ENCODE measurements at regions not wholly inside any gene's neighbourhood (a gene's known extent, or its start where the extent isn't known, plus 50 kb on each side); places are given as distances from the start of the nearest gene placed in this dataset.

GRCh38 chr5:21154526-21154925 is 1166.5 kb upstream of the CDH18 start:
- Mint-ChIP-seq H3K4me1 (no peaks in the 10 kb centered on the region), H3K27me3 (no peaks in the 10 kb centered on the region), H3K36me3 (no peaks in the 10 kb centered on the region), H3K27ac (no peak overlapping the region), H3K4me3 (no peak overlapping the region), H3K9me3 (peaks cover 0 to 5% (median 3%) of the 10 kb centered on the region in 7 donors)
- DNase-seq (no peak), ATAC-seq (ENCODE audit: low read depth in 2 of 2) (no peak)

GRCh38 chr5:21152611-21153010 is 1164.6 kb upstream of the CDH18 start:
- H3K4me3 Mint-ChIP-seq: no peak overlapping the region
- no peaks in the 10 kb centered on the region for H3K27me3 Mint-ChIP-seq
- DNase-seq (no peak), ATAC-seq (ENCODE audit: low read depth in 2 of 2) (no peak)
- H3K27ac Mint-ChIP-seq: no peak overlapping the region
- H3K9me3 Mint-ChIP-seq: peaks cover 0 to 7% (median 1%) of the 10 kb centered on the region in 7 donors
- no peaks in the 10 kb centered on the region for H3K36me3 Mint-ChIP-seq
- no peaks in the 10 kb centered on the region for H3K4me1 Mint-ChIP-seq

GRCh38 chr5:21145376-21145775 is 1157.4 kb upstream of the CDH18 start:
- no peaks in the 10 kb centered on the region for H3K27me3 Mint-ChIP-seq
- H3K4me3 Mint-ChIP-seq: no peak overlapping the region
- DNase-seq (no peak), ATAC-seq (ENCODE audit: low read depth in 2 of 2) (no peak)
- H3K36me3 Mint-ChIP-seq: no peaks in the 10 kb centered on the region
- no peaks in the 10 kb centered on the region for H3K4me1 Mint-ChIP-seq
- H3K9me3 Mint-ChIP-seq: peaks cover 0 to 6% (median 4%) of the 10 kb centered on the region in 7 donors
- H3K27ac Mint-ChIP-seq: no peak overlapping the region

- DNase-seq (no peak), ATAC-seq (ENCODE audit: low read depth in 2 of 2) (no peak)
- Mint-ChIP-seq H3K27me3 (no peaks in the 10 kb centered on the region), H3K36me3 (no peaks in the 10 kb centered on the region), H3K27ac (peak overlapping the region in 2 of 6 donors; percentile 9 to 36), H3K4me3 (no peak overlapping the region), H3K9me3 (peaks cover 0 to 6% (median 3%) of the 10 kb centered on the region in 7 donors), H3K4me1 (no peaks in the 10 kb centered on the region)
Measured at GRCh38 chr5:21143686-21144085, 1155.7 kb upstream of the CDH18 start.

GRCh38 chr5:21142791-21143190 is 1154.8 kb upstream of the CDH18 start:
- H3K4me3 Mint-ChIP-seq: no peak overlapping the region
- ATAC-seq (ENCODE audit: low read depth in 2 of 2) (no peak), DNase-seq (no peak)
- H3K9me3 Mint-ChIP-seq: peaks cover 0 to 6% (median 1%) of the 10 kb centered on the region in 7 donors
- no peak overlapping the region for H3K27ac Mint-ChIP-seq
- no peaks in the 10 kb centered on the region for H3K4me1 Mint-ChIP-seq
- no peaks in the 10 kb centered on the region for H3K36me3 Mint-ChIP-seq
- H3K27me3 Mint-ChIP-seq: no peaks in the 10 kb centered on the region

- ATAC-seq (ENCODE audit: low read depth in 2 of 2) (no peak), DNase-seq (no peak)
- Mint-ChIP-seq H3K36me3 (no peaks in the 10 kb centered on the region), H3K27me3 (no peaks in the 10 kb centered on the region), H3K4me3 (no peak overlapping the region), H3K4me1 (no peaks in the 10 kb centered on the region), H3K9me3 (peaks cover 0 to 6% (median 1%) of the 10 kb centered on the region in 7 donors), H3K27ac (no peak overlapping the region)
Measured at GRCh38 chr5:21140987-21141386, 1153.0 kb upstream of the CDH18 start.

- H3K4me3 Mint-ChIP-seq: no peak overlapping the region
- peaks cover 0 to 9% (median 0%) of the 10 kb centered on the region in 3 donors for H3K4me1 Mint-ChIP-seq
- no peaks in the 10 kb centered on the region for H3K27me3 Mint-ChIP-seq
- DNase-seq: no peak
- H3K27ac Mint-ChIP-seq: no peak overlapping the region
- peaks cover 0 to 5% (median 0%) of the 10 kb centered on the region in 7 donors for H3K9me3 Mint-ChIP-seq
- peaks cover 0 to 5% of the 10 kb centered on the region in 2 donors for H3K36me3 Mint-ChIP-seq
- ATAC-seq (ENCODE audit: low read depth in 2 of 2): no peak
Measured at GRCh38 chr5:21126236-21126635, 1138.2 kb upstream of the CDH18 start.

GRCh38 chr5:21125238-21125983 is 1137.4 kb upstream of the CDH18 start:
- no peak overlapping the region for H3K27ac Mint-ChIP-seq

GRCh38 chr5:21121213-21121612 is 1133.2 kb upstream of the CDH18 start:
- DNase-seq (no peak), ATAC-seq (ENCODE audit: low read depth in 2 of 2) (no peak)
- H3K9me3 Mint-ChIP-seq: peaks cover 0 to 11% (median 6%) of the 10 kb centered on the region in 7 donors
- no peaks in the 10 kb centered on the region for H3K27me3 Mint-ChIP-seq
- no peak overlapping the region for H3K4me3 Mint-ChIP-seq
- peaks cover 0 to 20% (median 0%) of the 10 kb centered on the region in 3 donors for H3K4me1 Mint-ChIP-seq
- H3K36me3 Mint-ChIP-seq: peaks cover 0 to 5% of the 10 kb centered on the region in 2 donors
- H3K27ac Mint-ChIP-seq: no peak overlapping the region

More at GRCh38 chr5:21125238-21125983, 1137.4 kb upstream of the CDH18 start:
- Mint-ChIP-seq H3K4me1 (peaks cover 0 to 11% (median 0%) of the 10 kb centered on the region in 3 donors), H3K4me3 (no peak overlapping the region), H3K27me3 (no peaks in the 10 kb centered on the region), H3K9me3 (peaks cover 0 to 5% (median 0%) of the 10 kb centered on the region in 7 donors), H3K36me3 (peaks cover 0 to 5% of the 10 kb centered on the region in 2 donors)
- ATAC-seq (ENCODE audit: low read depth in 2 of 2) (no peak), DNase-seq (no peak)

- no peaks in the 10 kb centered on the region for H3K36me3 Mint-ChIP-seq
- peaks cover 0 to 6% (median 0%) of the 10 kb centered on the region in 7 donors for H3K9me3 Mint-ChIP-seq
- H3K27me3 Mint-ChIP-seq: no peaks in the 10 kb centered on the region
- no peak for DNase-seq
- H3K27ac Mint-ChIP-seq: no peak overlapping the region
- H3K4me1 Mint-ChIP-seq: no peaks in the 10 kb centered on the region
- H3K4me3 Mint-ChIP-seq: no peak overlapping the region
- ATAC-seq (ENCODE audit: low read depth in 2 of 2): no peak
Measured at GRCh38 chr5:21097661-21098060, 1109.7 kb upstream of the CDH18 start.

GRCh38 chr5:21094619-21095018 is 1106.6 kb upstream of the CDH18 start:
- peaks cover 0 to 5% (median 0%) of the 10 kb centered on the region in 7 donors for H3K9me3 Mint-ChIP-seq
- no peaks in the 10 kb centered on the region for H3K4me1 Mint-ChIP-seq
- no peaks in the 10 kb centered on the region for H3K36me3 Mint-ChIP-seq
- no peak overlapping the region for H3K4me3 Mint-ChIP-seq
- ATAC-seq (ENCODE audit: low read depth in 2 of 2) (no peak), DNase-seq (no peak)
- H3K27me3 Mint-ChIP-seq: no peaks in the 10 kb centered on the region
- H3K27ac Mint-ChIP-seq: no peak overlapping the region

GRCh38 chr5:21087766-21088165 is 1099.8 kb upstream of the CDH18 start:
- DNase-seq: no peak
- Mint-ChIP-seq H3K36me3 (no peaks in the 10 kb centered on the region), H3K27me3 (no peaks in the 10 kb centered on the region), H3K4me1 (no peaks in the 10 kb centered on the region), H3K9me3 (peaks cover 0 to 15% (median 10%) of the 10 kb centered on the region in 7 donors), H3K27ac (no peak overlapping the region), H3K4me3 (no peak overlapping the region)
- no peak for ATAC-seq (ENCODE audit: low read depth in 2 of 2)

- no peak for ATAC-seq (ENCODE audit: low read depth in 2 of 2)
- peaks cover 0 to 16% (median 10%) of the 10 kb centered on the region in 7 donors for H3K9me3 Mint-ChIP-seq
- DNase-seq: no peak
- no peaks in the 10 kb centered on the region for H3K4me1 Mint-ChIP-seq
- no peaks in the 10 kb centered on the region for H3K27me3 Mint-ChIP-seq
- H3K4me3 Mint-ChIP-seq: no peak overlapping the region
- H3K27ac Mint-ChIP-seq: no peak overlapping the region
- H3K36me3 Mint-ChIP-seq: no peaks in the 10 kb centered on the region
Measured at GRCh38 chr5:21085791-21086190, 1097.8 kb upstream of the CDH18 start.

- Mint-ChIP-seq H3K4me3 (no peak overlapping the region), H3K9me3 (peaks cover 0 to 3% (median 0%) of the 10 kb centered on the region in 7 donors), H3K36me3 (no peaks in the 10 kb centered on the region), H3K4me1 (peaks cover 0 to 13% (median 0%) of the 10 kb centered on the region in 3 donors), H3K27me3 (no peaks in the 10 kb centered on the region), H3K27ac (no peak overlapping the region)
- no peak for DNase-seq
- ATAC-seq (ENCODE audit: low read depth in 2 of 2): no peak
Measured at GRCh38 chr5:21071986-21072385, 1084.0 kb upstream of the CDH18 start.

Data from naive B cell (primary cell).